Endothelial cell of umbilical vein (primary cell): ENCODE measurements at regions not wholly inside any gene's neighbourhood (a gene's known extent, or its start where the extent isn't known, plus 50 kb on each side); places are given as distances from the start of the nearest gene placed in this dataset.

Experiments used
- EZH2 ChIP-seq: IDR thresholded peaks from 2 replicates; pipeline ENCODE4 v1.6.1; 2012; ENCODE audit warnings: borderline replicate concordance, low read depth, mild to moderate bottlenecking, moderate library complexity, low read length, inconsistent platforms; ENCODE audit not compliant: severe bottlenecking
- FOS ChIP-seq: IDR thresholded peaks from 2 replicates; pipeline ENCODE4 v1.6.1; 2011; ENCODE audit warnings: mild to moderate bottlenecking, low read length, moderate library complexity, borderline replicate concordance; ENCODE audit not compliant: insufficient read depth
- GATA2 ChIP-seq: IDR thresholded peaks from 2 replicates; pipeline ENCODE4 v1.7.0; 2011; ENCODE audit warnings: low read depth, mild to moderate bottlenecking, moderate library complexity, mixed read lengths, low read length; ENCODE audit not compliant: insufficient read length, insufficient read depth
- JUN ChIP-seq: IDR thresholded peaks from 2 replicates; pipeline ENCODE4 v1.6.1; 2011; ENCODE audit warnings: borderline replicate concordance, low read depth; ENCODE audit not compliant: insufficient read length, insufficient read depth
- MYC ChIP-seq: IDR thresholded peaks from one replicate; pipeline ENCODE4 v1.6.1; 2011; ENCODE audit warnings: mild to moderate bottlenecking, low read depth, low read length
- POLR2A ChIP-seq: IDR thresholded peaks from 2 replicates; pipeline ENCODE4 v1.6.1; 2012; ENCODE audit warnings: low read depth, mild to moderate bottlenecking, control low read depth, low read length
- POLR2AphosphoS5 ChIP-seq: IDR thresholded peaks from 2 replicates; pipeline ENCODE4 v1.6.1; 2012; ENCODE audit warnings: low read depth, mild to moderate bottlenecking, control low read depth, low read length, moderate library complexity; ENCODE audit not compliant: insufficient read depth
- TF ChIP-seq, protein P1 (sequence below), 2 donors: IDR thresholded peaks; 1 replicate in 1 of 2; 2 replicates in 1 of 2; pipeline ENCODE4 v1.5.1; 2011; ENCODE audit warnings: low read length in 2 of 2, mild to moderate bottlenecking in 2 of 2, moderate library complexity in 2 of 2, control low read depth in 1 of 2, inconsistent platforms in 1 of 2, low read depth in 1 of 2; ENCODE audit not compliant: insufficient read depth in 1 of 2; ENCODE audit errors: extremely low read depth in 1 of 2
- TF ChIP-seq, protein P2 (sequence below): IDR thresholded peaks from 2 replicates; pipeline ENCODE4 v1.6.1; 2011; ENCODE audit not compliant: insufficient read depth, insufficient read length

DNA sequence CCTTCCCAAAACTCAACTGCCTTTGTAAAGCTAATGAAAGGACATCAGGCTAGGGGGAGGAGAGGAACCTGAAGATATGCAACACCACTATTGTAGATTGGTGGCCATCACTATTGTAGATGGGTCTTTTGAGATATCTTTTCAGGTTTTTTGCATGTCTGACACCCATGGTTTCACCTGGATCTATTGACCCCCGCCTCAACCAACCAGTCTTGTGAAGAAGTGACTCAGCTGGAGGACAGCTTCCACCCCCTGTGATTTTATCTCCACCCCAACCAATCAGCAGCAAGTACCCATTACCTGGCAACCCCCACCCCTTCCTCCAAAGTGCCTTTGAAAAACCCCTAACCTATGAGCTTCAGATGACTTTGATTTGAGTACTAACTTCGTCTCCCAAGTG is 382.6 kb upstream of the GOT2 start:
- TF ChIP-seq, protein P1, sequence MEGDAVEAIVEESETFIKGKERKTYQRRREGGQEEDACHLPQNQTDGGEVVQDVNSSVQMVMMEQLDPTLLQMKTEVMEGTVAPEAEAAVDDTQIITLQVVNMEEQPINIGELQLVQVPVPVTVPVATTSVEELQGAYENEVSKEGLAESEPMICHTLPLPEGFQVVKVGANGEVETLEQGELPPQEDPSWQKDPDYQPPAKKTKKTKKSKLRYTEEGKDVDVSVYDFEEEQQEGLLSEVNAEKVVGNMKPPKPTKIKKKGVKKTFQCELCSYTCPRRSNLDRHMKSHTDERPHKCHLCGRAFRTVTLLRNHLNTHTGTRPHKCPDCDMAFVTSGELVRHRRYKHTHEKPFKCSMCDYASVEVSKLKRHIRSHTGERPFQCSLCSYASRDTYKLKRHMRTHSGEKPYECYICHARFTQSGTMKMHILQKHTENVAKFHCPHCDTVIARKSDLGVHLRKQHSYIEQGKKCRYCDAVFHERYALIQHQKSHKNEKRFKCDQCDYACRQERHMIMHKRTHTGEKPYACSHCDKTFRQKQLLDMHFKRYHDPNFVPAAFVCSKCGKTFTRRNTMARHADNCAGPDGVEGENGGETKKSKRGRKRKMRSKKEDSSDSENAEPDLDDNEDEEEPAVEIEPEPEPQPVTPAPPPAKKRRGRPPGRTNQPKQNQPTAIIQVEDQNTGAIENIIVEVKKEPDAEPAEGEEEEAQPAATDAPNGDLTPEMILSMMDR (IDR thresholded peaks at IDR 0.05; ENCODE audit: extremely low read depth in 1 of 2, insufficient read depth in 1 of 2, low read depth in 1 of 2, low read length in 2 of 2), result no peak
- TF ChIP-seq POLR2A (no peak), EZH2 (no peak), POLR2AphosphoS5 (no peak), MYC (no peak), FOS (no peak), JUN (no peak), GATA2 (no peak)
- TF ChIP-seq, protein P2, sequence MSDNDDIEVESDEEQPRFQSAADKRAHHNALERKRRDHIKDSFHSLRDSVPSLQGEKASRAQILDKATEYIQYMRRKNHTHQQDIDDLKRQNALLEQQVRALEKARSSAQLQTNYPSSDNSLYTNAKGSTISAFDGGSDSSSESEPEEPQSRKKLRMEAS, result no peak
